ENCODE measurements at regions not wholly inside any gene's neighbourhood (a gene's known extent, or its start where the extent isn't known, plus 50 kb on each side); places are given as distances from the start of the nearest gene placed in this dataset.

GRCh38 chr2:12033494-12033893 is 287.1 kb downstream of the LPIN1 start:
- no peak for DNase-seq

GRCh38 chr2:12034382-12034781 is 287.9 kb downstream of the LPIN1 start:
- DNase-seq = no peak

GRCh38 chr2:12035029-12035720 is 288.7 kb downstream of the LPIN1 start:
- DNase-seq = no peak

GRCh38 chr2:12035956-12036639 is 289.7 kb downstream of the LPIN1 start:
- DNase-seq = no peak

- DNase-seq = peak; percentile 17
These were observed 290.2 kb downstream of the LPIN1 start for GRCh38 chr2:12036640-12036983.

- DNase-seq = no peak
These were observed 290.9 kb downstream of the LPIN1 start for GRCh38 chr2:12037301-12037700.

- DNase-seq = no peak
These were observed 294.8 kb downstream of the LPIN1 start for GRCh38 chr2:12041236-12041635.

- DNase-seq = no peak
These were observed 296.7 kb downstream of the LPIN1 start for GRCh38 chr2:12043131-12043530.

- no peak for DNase-seq
These were observed 298.4 kb downstream of the LPIN1 start for GRCh38 chr2:12044857-12045256.

GRCh38 chr2:12045864-12046291 is 299.4 kb downstream of the LPIN1 start:
- DNase-seq = no peak

- DNase-seq = no peak
These were observed 300.2 kb downstream of the LPIN1 start for GRCh38 chr2:12046641-12047040.

- no peak for DNase-seq
These were observed 301.3 kb downstream of the LPIN1 start for GRCh38 chr2:12047761-12048160.

- DNase-seq = no peak
These were observed 302.1 kb downstream of the LPIN1 start for GRCh38 chr2:12048550-12048949.

- DNase-seq = no peak
These were observed 304.0 kb downstream of the LPIN1 start for GRCh38 chr2:12050396-12050795.

GRCh38 chr2:12051831-12052230 is 305.4 kb downstream of the LPIN1 start:
- DNase-seq = no peak

- no peak for DNase-seq
These were observed 306.4 kb downstream of the LPIN1 start for GRCh38 chr2:12052796-12053195.

- DNase-seq = no peak
These were observed 308.7 kb downstream of the LPIN1 start for GRCh38 chr2:12054956-12055618.

- no peak for DNase-seq
These were observed 311.2 kb downstream of the LPIN1 start for GRCh38 chr2:12057436-12058166.

GRCh38 chr2:12059616-12060441 is 313.4 kb downstream of the LPIN1 start:
- no peak for DNase-seq

- DNase-seq = no peak
These were observed 314.5 kb downstream of the LPIN1 start for GRCh38 chr2:12060886-12061285.

- DNase-seq = no peak
These were observed 315.0 kb downstream of the LPIN1 start for GRCh38 chr2:12061286-12062052.

- no peak for DNase-seq
These were observed 315.6 kb downstream of the LPIN1 start for GRCh38 chr2:12062053-12062395.

Measured in DMS79 (cell line).